ENCODE measurements at regions not wholly inside any gene's neighbourhood (a gene's known extent, or its start where the extent isn't known, plus 50 kb on each side); places are given as distances from the start of the nearest gene placed in this dataset.

GRCh38 chr3:83628471-83628870 lies 1330.3 kb upstream of the CADM2 start:
- TF ChIP-seq, protein P1, sequence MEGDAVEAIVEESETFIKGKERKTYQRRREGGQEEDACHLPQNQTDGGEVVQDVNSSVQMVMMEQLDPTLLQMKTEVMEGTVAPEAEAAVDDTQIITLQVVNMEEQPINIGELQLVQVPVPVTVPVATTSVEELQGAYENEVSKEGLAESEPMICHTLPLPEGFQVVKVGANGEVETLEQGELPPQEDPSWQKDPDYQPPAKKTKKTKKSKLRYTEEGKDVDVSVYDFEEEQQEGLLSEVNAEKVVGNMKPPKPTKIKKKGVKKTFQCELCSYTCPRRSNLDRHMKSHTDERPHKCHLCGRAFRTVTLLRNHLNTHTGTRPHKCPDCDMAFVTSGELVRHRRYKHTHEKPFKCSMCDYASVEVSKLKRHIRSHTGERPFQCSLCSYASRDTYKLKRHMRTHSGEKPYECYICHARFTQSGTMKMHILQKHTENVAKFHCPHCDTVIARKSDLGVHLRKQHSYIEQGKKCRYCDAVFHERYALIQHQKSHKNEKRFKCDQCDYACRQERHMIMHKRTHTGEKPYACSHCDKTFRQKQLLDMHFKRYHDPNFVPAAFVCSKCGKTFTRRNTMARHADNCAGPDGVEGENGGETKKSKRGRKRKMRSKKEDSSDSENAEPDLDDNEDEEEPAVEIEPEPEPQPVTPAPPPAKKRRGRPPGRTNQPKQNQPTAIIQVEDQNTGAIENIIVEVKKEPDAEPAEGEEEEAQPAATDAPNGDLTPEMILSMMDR (IDR thresholded peaks at IDR 0.05; ENCODE audit: low read depth, low read length): no peak
- TF ChIP-seq MAX (IDR thresholded peaks at IDR 0.05; ENCODE audit: low read depth, low read length): no peak
- TF ChIP-seq MYC (IDR thresholded peaks at IDR 0.05; ENCODE audit: low read depth, low read length): no peak
- TF ChIP-seq POLR2A (IDR thresholded peaks at IDR 0.05; ENCODE audit: extremely low read depth, insufficient read length): no peak
- no peak overlapping the region for H3K4me3 ChIP-seq (ENCODE audit: low read depth, low read length)
- DNase-seq (ENCODE audit: low read depth): no peak

- DNase-seq (ENCODE audit: low read depth): no peak
- no peak for TF ChIP-seq MYC (IDR thresholded peaks at IDR 0.05; ENCODE audit: low read depth, low read length)
- TF ChIP-seq POLR2A (IDR thresholded peaks at IDR 0.05; ENCODE audit: extremely low read depth, insufficient read length): no peak
- TF ChIP-seq MAX (IDR thresholded peaks at IDR 0.05; ENCODE audit: low read depth, low read length): no peak
- TF ChIP-seq, protein P1 (IDR thresholded peaks at IDR 0.05; ENCODE audit: low read depth, low read length): no peak
Measured at GRCh38 chr3:83632526-83632925, 1326.3 kb upstream of the CADM2 start.

GRCh38 chr3:83633758-83634157 lies 1325.0 kb upstream of the CADM2 start:
- no peak overlapping the region for H3K4me3 ChIP-seq (ENCODE audit: low read depth, low read length)
- DNase-seq (ENCODE audit: low read depth): no peak
- no peak for TF ChIP-seq POLR2A (IDR thresholded peaks at IDR 0.05; ENCODE audit: extremely low read depth, insufficient read length)
- TF ChIP-seq MAX (IDR thresholded peaks at IDR 0.05; ENCODE audit: low read depth, low read length): no peak
- no peak for TF ChIP-seq MYC (IDR thresholded peaks at IDR 0.05; ENCODE audit: low read depth, low read length)
- TF ChIP-seq, protein P1 (IDR thresholded peaks at IDR 0.05; ENCODE audit: low read depth, low read length): no peak

More at GRCh38 chr3:83632526-83632925, 1326.3 kb upstream of the CADM2 start:
- H3K4me3 ChIP-seq (ENCODE audit: low read depth, low read length): no peak overlapping the region

GRCh38 chr3:83649692-83650091 lies 1309.1 kb upstream of the CADM2 start:
- no peak for DNase-seq (ENCODE audit: low read depth)
- TF ChIP-seq, protein P1 (IDR thresholded peaks at IDR 0.05; ENCODE audit: low read depth, low read length): no peak
- TF ChIP-seq MYC (IDR thresholded peaks at IDR 0.05; ENCODE audit: low read depth, low read length) (no peak), POLR2A (IDR thresholded peaks at IDR 0.05; ENCODE audit: extremely low read depth, insufficient read length) (no peak), MAX (IDR thresholded peaks at IDR 0.05; ENCODE audit: low read depth, low read length) (no peak)
- no peak overlapping the region for H3K4me3 ChIP-seq (ENCODE audit: low read depth, low read length)

GRCh38 chr3:83655083-83655482 lies 1303.7 kb upstream of the CADM2 start:
- TF ChIP-seq MAX (IDR thresholded peaks at IDR 0.05; ENCODE audit: low read depth, low read length): no peak
- H3K4me3 ChIP-seq (ENCODE audit: low read depth, low read length): no peak overlapping the region
- no peak for DNase-seq (ENCODE audit: low read depth)

- TF ChIP-seq MYC (IDR thresholded peaks at IDR 0.05; ENCODE audit: low read depth, low read length) (no peak), POLR2A (IDR thresholded peaks at IDR 0.05; ENCODE audit: extremely low read depth, insufficient read length) (no peak), MAX (IDR thresholded peaks at IDR 0.05; ENCODE audit: low read depth, low read length) (no peak)
- no peak overlapping the region for H3K4me3 ChIP-seq (ENCODE audit: low read depth, low read length)
Measured at GRCh38 chr3:83662381-83662960, 1296.3 kb upstream of the CADM2 start.

More at GRCh38 chr3:83662381-83662960, 1296.3 kb upstream of the CADM2 start:
- no peak for DNase-seq (ENCODE audit: low read depth)

Measured in NB4 (cell line).